ENCODE measurements at regions not wholly inside any gene's neighbourhood (a gene's known extent, or its start where the extent isn't known, plus 50 kb on each side); places are given as distances from the start of the nearest gene placed in this dataset.

- TF ChIP-seq IRF2 (CRISPR knock-in tag; IDR thresholded peaks at IDR 0.05) (no peak), HBP1 (CRISPR knock-in tag; IDR thresholded peaks at IDR 0.05; ENCODE audit: low read depth) (no peak), PCBP1 (IDR thresholded peaks at IDR 0.05; ENCODE audit: borderline replicate concordance, low read depth, low read length) (no peak)
Observed at GRCh38 chr12:75602106-75602505, 90.7 kb upstream of the KRR1 start (continued).

- H3K27ac ChIP-seq (ENCODE audit: extremely low read length, insufficient read depth, low read length) = no peak overlapping the region
- no TSS peak for BruUV-seq (replicated peaks)
Observed at GRCh38 chr12:75600146-75600545, 88.7 kb upstream of the KRR1 start.

More at GRCh38 chr12:75600146-75600545, 88.7 kb upstream of the KRR1 start:
- H4K20me1 ChIP-seq (ENCODE audit: insufficient read depth, low read length) = no peaks in the 10 kb centered on the region
- no peak overlapping the region for H3K9ac ChIP-seq (ENCODE audit: insufficient read depth, low read depth, low read length)
- H3K4me1 ChIP-seq (ENCODE audit: insufficient read depth, low read length) = peaks cover 7% of the 10 kb centered on the region
- no peaks in the 10 kb centered on the region for H3K36me3 ChIP-seq (replicated peaks in 1 of 2; ENCODE audit: control insufficient read depth in 1 of 2, insufficient read depth in 2 of 2, low read length in 2 of 2)
- no peak overlapping the region for H3K4me3 ChIP-seq (replicated peaks in 1 of 3; ENCODE audit: insufficient read depth in 1 of 3, low read depth in 2 of 3, low read length in 3 of 3)
- no peaks in the 10 kb centered on the region for H3K79me2 ChIP-seq (ENCODE audit: insufficient read depth, low read length)
- CTCF ChIA-PET (ENCODE audit: low intra/inter-chr PET ratio, low total read pairs) = no interaction called here
- intact Hi-C loops (cut with micrococcal nuclease; ENCODE audit: unreplicated experiment) (no loop called here), in situ Hi-C loops (cut with HindIII; ENCODE audit: extremely low pct_ligation_motif_present, low pct_unique_long_range_greater_than_20kb) (no loop called here)
- TF ChIP-seq ZBTB25 (CRISPR knock-in tag; IDR thresholded peaks at IDR 0.05) (no peak), KAT8 (CRISPR knock-in tag; IDR thresholded peaks at IDR 0.05) (no peak), ATF7 (IDR thresholded peaks at IDR 0.05) (peak; percentile 86), ATF7 (CRISPR knock-in tag; IDR thresholded peaks at IDR 0.05) (no peak), ZNF230 (CRISPR knock-in tag; IDR thresholded peaks at IDR 0.05) (no peak), CREB1 (IDR thresholded peaks at IDR 0.05) (peak; percentile 69), CREB1 (CRISPR knock-in tag; IDR thresholded peaks at IDR 0.05) (no peak)
- POLR2A ChIA-PET = no interaction called here
- WGBS (ENCODE audit: low lambda C conversion rate) = 62% methylated on average over 3 of the region's 3 CpGs
- H2AFZ ChIP-seq (ENCODE audit: low read length) = no peak overlapping the region
- no peaks in the 10 kb centered on the region for H3K27me3 ChIP-seq (ENCODE audit: control insufficient read depth in 1 of 2, insufficient read depth in 2 of 2, low read length in 2 of 2)
- ATAC-seq (no peak), FAIRE-seq (no peak), DNase-seq (ENCODE audit: low spot score) (no peak)
- H3K9me3 ChIP-seq (ENCODE audit: low read length) = no peaks in the 10 kb centered on the region
- no peak overlapping the region for H3K4me2 ChIP-seq (ENCODE audit: low read depth, low read length)
